ENCODE measurements at regions not wholly inside any gene's neighbourhood (a gene's known extent, or its start where the extent isn't known, plus 50 kb on each side); places are given as distances from the start of the nearest gene placed in this dataset.
A peak's percentile ranks its signal among the peaks of the same experiment; 100 is the strongest.

GRCh38 chr10:121189066-121189465 is 337.9 kb downstream of the WDR11 start:
- Histone ChIP-seq H3K36me3 (ENCODE audit: control insufficient read depth, insufficient read depth, low read length) (no peaks in the 10 kb centered on the region), H3K9me3 (no peaks in the 10 kb centered on the region), H3K4me1 (peaks cover 31% of the 10 kb centered on the region), H3K4me3 (ENCODE audit: low read depth, low read length) (no peak overlapping the region), H3K27me3 (replicated peaks; ENCODE audit: control insufficient read depth, insufficient read depth, low read length) (no peaks in the 10 kb centered on the region)
- Mint-ChIP-seq H3K27ac (ENCODE audit: unreplicated experiment) (peak overlapping the region; percentile 89), H3K27me3 (ENCODE audit: insufficient read depth, unreplicated experiment) (no peaks in the 10 kb centered on the region), H3K4me1 (ENCODE audit: low read depth, unreplicated experiment) (peaks cover 24% of the 10 kb centered on the region), H3K9me3 (ENCODE audit: unreplicated experiment) (no peaks in the 10 kb centered on the region), H3K4me3 (ENCODE audit: unreplicated experiment) (peak overlapping the region; percentile 38), H3K36me3 (ENCODE audit: insufficient read depth, unreplicated experiment) (peaks cover 6% of the 10 kb centered on the region)
- intact Hi-C loops (cut with micrococcal nuclease; ENCODE audit: unreplicated experiment) = loop anchor here (2.0 to 10.0 kb wide), 12 partner anchors 50 to 583 kb away; partner anchors contain the start of gene FGFR2
- ChIA-PET CTCF (interaction anchor here (0.6 to 2.1 kb wide), 5 partner anchors 83 to 729 kb away, joined by 4 to 10 read pairs (median 5); no protein-coding TSS in a partner anchor), POLR2A (no interaction called here)
- peak in 1 of 2 experiments; percentile 38 for DNase-seq
- no peak for TF ChIP-seq CTCF (IDR thresholded peaks at IDR 0.05; ENCODE audit: insufficient read depth in 1 of 2, low read depth in 1 of 2, low read length in 1 of 2, severe bottlenecking in 1 of 2, unreplicated experiment in 1 of 2)
- no TSS peak for BruUV-seq (replicated peaks)

- no peak for TF ChIP-seq CTCF (IDR thresholded peaks at IDR 0.05; ENCODE audit: insufficient read depth in 1 of 2, low read depth in 1 of 2, low read length in 1 of 2, severe bottlenecking in 1 of 2, unreplicated experiment in 1 of 2)
- no TSS peak for BruUV-seq (replicated peaks)
These were observed 343.7 kb downstream of the WDR11 start for GRCh38 chr10:121194696-121195523.

GRCh38 chr10:121195524-121195910 is 344.4 kb downstream of the WDR11 start:
- H3K4me1 Mint-ChIP-seq (ENCODE audit: low read depth, unreplicated experiment) = no peaks in the 10 kb centered on the region
- no peak for DNase-seq
- peaks cover 2% of the 10 kb centered on the region for H3K27me3 Mint-ChIP-seq (ENCODE audit: insufficient read depth, unreplicated experiment)
- intact Hi-C loops (cut with micrococcal nuclease; ENCODE audit: unreplicated experiment) = no loop called here
- H3K9me3 Mint-ChIP-seq (ENCODE audit: unreplicated experiment) = no peaks in the 10 kb centered on the region
- no peaks in the 10 kb centered on the region for H3K4me1 ChIP-seq
- TF ChIP-seq CTCF (IDR thresholded peaks at IDR 0.05; ENCODE audit: insufficient read depth in 1 of 2, low read depth in 1 of 2, low read length in 1 of 2, severe bottlenecking in 1 of 2, unreplicated experiment in 1 of 2) = no peak
- no TSS peak for BruUV-seq (replicated peaks)
- H3K4me3 Mint-ChIP-seq (ENCODE audit: unreplicated experiment) = no peak overlapping the region
- no peaks in the 10 kb centered on the region for H3K9me3 ChIP-seq
- no peaks in the 10 kb centered on the region for H3K36me3 ChIP-seq (ENCODE audit: control insufficient read depth, insufficient read depth, low read length)
- CTCF ChIA-PET = no interaction called here
- H3K4me3 ChIP-seq (ENCODE audit: low read depth, low read length) = no peak overlapping the region
- H3K27me3 ChIP-seq (replicated peaks; ENCODE audit: control insufficient read depth, insufficient read depth, low read length) = no peaks in the 10 kb centered on the region
- no peaks in the 10 kb centered on the region for H3K36me3 Mint-ChIP-seq (ENCODE audit: insufficient read depth, unreplicated experiment)
- H3K27ac Mint-ChIP-seq (ENCODE audit: unreplicated experiment) = no peak overlapping the region
- POLR2A ChIA-PET = no interaction called here

More at GRCh38 chr10:121194696-121195523, 343.7 kb downstream of the WDR11 start:
- Mint-ChIP-seq H3K4me3 (ENCODE audit: unreplicated experiment) (no peak overlapping the region), H3K36me3 (ENCODE audit: insufficient read depth, unreplicated experiment) (no peaks in the 10 kb centered on the region), H3K27me3 (ENCODE audit: insufficient read depth, unreplicated experiment) (peaks cover 2% of the 10 kb centered on the region), H3K27ac (ENCODE audit: unreplicated experiment) (no peak overlapping the region), H3K9me3 (ENCODE audit: unreplicated experiment) (no peaks in the 10 kb centered on the region), H3K4me1 (ENCODE audit: low read depth, unreplicated experiment) (no peaks in the 10 kb centered on the region)
- H3K4me3 ChIP-seq (ENCODE audit: low read depth, low read length) = no peak overlapping the region
- DNase-seq = no peak
- H3K27me3 ChIP-seq (replicated peaks; ENCODE audit: control insufficient read depth, insufficient read depth, low read length) = no peaks in the 10 kb centered on the region
- ChIA-PET CTCF (no interaction called here), POLR2A (no interaction called here)
- peaks cover 2% of the 10 kb centered on the region; the same call in 1 of the 2 replicates for H3K4me1 ChIP-seq
- no peaks in the 10 kb centered on the region for H3K36me3 ChIP-seq (ENCODE audit: control insufficient read depth, insufficient read depth, low read length)
- intact Hi-C loops (cut with micrococcal nuclease; ENCODE audit: unreplicated experiment) = no loop called here
- H3K9me3 ChIP-seq = no peaks in the 10 kb centered on the region
